ENCODE measurements at regions not wholly inside any gene's neighbourhood (a gene's known extent, or its start where the extent isn't known, plus 50 kb on each side); places are given as distances from the start of the nearest gene placed in this dataset.

GRCh38 chr5:96601715-96602244 lies 60.4 kb upstream of the CAST start:
- Histone ChIP-seq H2BK5ac (ENCODE audit: insufficient read length, low read length) (no peak overlapping the region), H4K8ac (replicated peaks; ENCODE audit: insufficient read length, low read depth, low read length) (no peak overlapping the region), H3K9me3 (ENCODE audit: control insufficient read depth, low read depth, low read length) (no peaks in the 10 kb centered on the region), H4K5ac (ENCODE audit: insufficient read length, low read depth, low read length) (no peak overlapping the region), H4K20me1 (ENCODE audit: control insufficient read depth, insufficient read depth, insufficient read length) (no peaks in the 10 kb centered on the region), H3K18ac (ENCODE audit: insufficient read length, low read depth, low read length) (no peak overlapping the region), H2AFZ (ENCODE audit: low read length) (no peak overlapping the region), H3K27me3 (ENCODE audit: insufficient read depth, low read length) (no peaks in the 10 kb centered on the region), H3K23ac (ENCODE audit: insufficient read length, low read depth, low read length) (no peak overlapping the region), H2BK12ac (ENCODE audit: insufficient read length, low read depth, low read length) (no peak overlapping the region), H3K56ac (ENCODE audit: insufficient read length, low read depth, low read length) (no peak overlapping the region), H2BK15ac (ENCODE audit: low read depth, low read length) (no peak overlapping the region), H3K4me2 (ENCODE audit: insufficient read depth, insufficient read length, low read length) (no peak overlapping the region), H3K9ac (ENCODE audit: extremely low read depth, insufficient read length, low read length) (no peak overlapping the region), H3K4ac (ENCODE audit: low read depth, low read length) (no peak overlapping the region), H3K14ac (ENCODE audit: insufficient read depth, low read length) (no peak overlapping the region), H3K23me2 (ENCODE audit: insufficient read length, low read depth, low read length, poor library complexity, severe bottlenecking) (no peaks in the 10 kb centered on the region), H2AK5ac (ENCODE audit: insufficient read length, low read length) (no peak overlapping the region), H2BK120ac (ENCODE audit: low read depth, low read length, poor library complexity, severe bottlenecking) (no peak overlapping the region), H2BK20ac (ENCODE audit: low read depth, low read length, poor library complexity, severe bottlenecking) (no peak overlapping the region), H3T11ph (ENCODE audit: low read length) (no peak overlapping the region), H3K4me1 (ENCODE audit: insufficient read depth, low read length) (no peaks in the 10 kb centered on the region), H3K79me1 (ENCODE audit: insufficient read depth, low read depth, low read length, poor library complexity, severe bottlenecking) (no peaks in the 10 kb centered on the region), H4K91ac (ENCODE audit: insufficient read length, low read depth, low read length) (no peak overlapping the region), H3K27ac (ENCODE audit: insufficient read length, low read depth, low read length) (no peak overlapping the region), H3K79me2 (ENCODE audit: insufficient read depth, low read length) (no peaks in the 10 kb centered on the region)
- TF ChIP-seq CTCF (conservative IDR thresholded peaks at IDR 0.05) = peak; percentile 81
- Mint-ChIP-seq H3K4me1 (peaks cover 7 to 8% of the 10 kb centered on the region in 2 experiments; a peak in 3 of 4 replicates), H3K27me3 (ENCODE audit: low read depth) (peaks cover 3% of the 10 kb centered on the region), H3K36me3 (ENCODE audit: insufficient read depth in 1 of 3, low read depth in 3 of 3) (peaks cover 0 to 8% (median 0%) of the 10 kb centered on the region in 3 experiments; a peak in 2 of 7 replicates), H3K27ac (0 out of 7 replicates have a peak overlapping the region, but pooled peaks of 1 of the 3 experiments have one; percentile 39), H3K4me3 (no peak overlapping the region), H3K9me3 (peaks cover 0 to 8% of the 10 kb centered on the region in 2 experiments; a peak in 3 of 5 replicates)
- no CpG with 5 or more reads among the region's 4 CpGs for WGBS (ENCODE audit: extremely low coverage, insufficient read length, low lambda C conversion rate)
- peak; percentile 40 for DNase-seq

Measured in H9 (cell line).